Activated naive CD4-positive, alpha-beta T cell treated with anti-CD3 and anti-CD28 coated beads, Interleukin-2, amount 50 U/mL, for 72 hours (primary cell): ENCODE measurements at regions not wholly inside any gene's neighbourhood (a gene's known extent, or its start where the extent isn't known, plus 50 kb on each side); places are given as distances from the start of the nearest gene placed in this dataset.

Source experiments
- ATAC-seq, 2 donors: fragments of 150-1000 bp; cut with Tn5 transposase; 2 replicates each; pipeline ENCODE4 v1.10.0; 2021; ENCODE audit warnings: mild to moderate bottlenecking in 2 of 2, moderate library complexity in 2 of 2
- DNase-seq, 2 donors: peaks; one replicate each; pipeline ENCODE4 v3.0.0; 2021 to 2022; ENCODE audit warnings: low spot score in 2 of 2
- H3K27ac Mint-ChIP-seq, 2 donors: one replicate each; pipeline ENCODE4 v1.8.0; 2022; ENCODE audit warnings: mild to moderate bottlenecking in 2 of 2, mixed read lengths in 2 of 2
- H3K36me3 Mint-ChIP-seq, 2 donors: one replicate each; pipeline ENCODE4 v1.8.0; 2022; ENCODE audit warnings: mixed read lengths in 2 of 2
- H3K9me3 Mint-ChIP-seq, 2 donors: one replicate each; pipeline ENCODE4 v1.8.0; 2022; ENCODE audit warnings: mixed read lengths in 2 of 2

DNA sequence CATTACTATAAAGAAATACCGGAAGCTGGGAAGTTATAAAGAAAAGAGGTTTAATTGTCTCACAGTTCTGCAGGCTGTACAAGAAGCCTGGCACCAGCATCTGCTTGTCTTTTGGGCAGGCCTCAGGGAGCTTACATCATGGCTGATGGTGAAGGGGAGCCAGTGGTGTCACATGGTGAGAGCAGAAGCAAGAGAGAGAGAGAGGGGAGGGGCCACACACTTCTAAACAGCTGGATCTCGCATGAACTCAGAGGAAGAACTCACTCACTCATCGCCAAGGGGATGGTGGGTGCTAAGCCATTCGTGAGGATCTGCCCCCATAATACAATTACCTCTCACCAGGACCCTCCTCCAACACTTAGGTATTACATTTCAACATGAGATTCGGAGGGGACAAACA is 51.8 kb upstream of the ANKRD34C start:
- ATAC-seq (no peak), DNase-seq (no peak)
- no peak overlapping the region for H3K27ac Mint-ChIP-seq
- H3K9me3 Mint-ChIP-seq, result peaks cover 15 to 21% of the 10 kb centered on the region in 2 donors
- H3K36me3 Mint-ChIP-seq, result peaks cover 15 to 17% of the 10 kb centered on the region in 2 donors

DNA sequence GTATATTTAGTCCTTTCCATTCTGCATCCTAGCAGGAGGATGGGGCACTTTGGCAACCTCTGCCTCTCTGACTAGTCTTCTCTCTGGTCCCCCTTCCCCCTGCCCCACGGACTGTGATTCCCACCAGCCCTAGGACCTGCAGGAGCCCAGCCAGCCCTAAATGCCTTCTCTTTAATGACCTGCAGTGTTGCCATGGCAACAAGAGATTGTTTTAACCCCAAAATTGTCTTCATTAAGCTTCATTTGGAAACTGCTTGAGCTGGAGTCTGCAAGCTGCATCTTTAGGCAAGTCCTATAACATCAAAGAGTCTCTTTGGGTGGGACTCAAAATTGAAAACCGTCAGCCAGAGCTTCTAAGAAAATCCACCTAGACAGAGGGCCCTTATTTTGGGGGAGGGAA is 59.7 kb upstream of the ANKRD34C start:
- Mint-ChIP-seq H3K9me3 (peaks cover under 1% of the 10 kb centered on the region in 2 donors), H3K27ac (no peak overlapping the region), H3K36me3 (peaks cover under 1 to 5% of the 10 kb centered on the region in 2 donors)
- no peak for DNase-seq
- no peak for ATAC-seq

DNA sequence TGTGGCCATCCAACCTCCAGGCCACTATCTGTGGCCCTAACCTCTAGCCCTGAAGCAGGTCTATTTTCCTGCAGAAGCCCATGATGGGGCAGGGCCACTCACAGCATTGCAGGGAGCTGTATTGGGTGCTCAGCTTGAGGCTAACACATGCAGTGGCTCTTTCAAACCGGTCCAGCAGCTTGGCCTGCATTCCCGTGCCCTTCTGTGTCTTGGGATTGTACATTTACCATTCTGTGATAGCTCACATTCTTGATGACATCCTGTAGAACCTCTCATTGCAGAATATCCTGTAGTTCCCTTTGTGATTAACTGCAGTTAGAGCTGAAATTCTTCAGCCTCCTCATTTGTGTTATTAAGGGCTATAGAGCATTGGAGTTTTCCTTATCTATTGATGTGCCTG is 60.8 kb upstream of the ANKRD34C start:
- no peak overlapping the region for H3K27ac Mint-ChIP-seq
- H3K9me3 Mint-ChIP-seq, result peaks cover 6% of the 10 kb centered on the region in 2 donors
- DNase-seq (no peak), ATAC-seq (no peak)
- H3K36me3 Mint-ChIP-seq, result peaks cover 5 to 6% of the 10 kb centered on the region in 2 donors

DNA sequence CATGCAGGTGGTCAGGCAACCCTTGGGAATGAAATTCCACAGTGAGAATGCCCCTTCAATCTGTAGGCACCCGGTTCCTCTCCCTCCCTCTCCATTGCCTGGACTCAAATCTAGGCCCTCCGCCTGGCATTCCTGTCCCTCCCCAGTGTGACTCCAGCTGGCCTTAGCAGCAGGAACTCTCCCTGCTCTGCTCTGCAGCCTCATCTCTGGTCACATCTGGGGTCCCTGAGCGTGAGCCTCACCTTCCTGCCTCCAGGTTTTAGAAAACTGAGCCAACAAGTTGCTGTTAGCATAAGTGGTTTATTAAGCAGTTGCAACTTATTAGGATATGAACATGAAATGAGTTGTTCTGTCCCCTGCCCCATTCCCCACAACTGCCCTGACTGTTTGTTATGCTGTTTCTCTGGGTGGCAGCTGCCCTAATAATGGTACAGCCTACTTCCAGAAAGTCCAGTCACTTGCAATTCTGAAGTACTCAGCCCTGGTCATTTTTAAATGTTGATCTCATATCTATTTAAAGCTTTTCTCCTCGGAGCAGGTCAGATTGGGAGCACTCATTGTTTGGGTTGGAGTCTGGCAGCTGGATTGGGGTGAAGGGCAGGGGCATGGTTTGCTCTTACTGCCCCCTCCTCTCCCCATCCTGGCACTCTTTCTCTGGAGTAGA is 63.0 kb upstream of the ANKRD34C start:
- H3K27ac Mint-ChIP-seq, result no peak overlapping the region
- no peak for ATAC-seq

DNA sequence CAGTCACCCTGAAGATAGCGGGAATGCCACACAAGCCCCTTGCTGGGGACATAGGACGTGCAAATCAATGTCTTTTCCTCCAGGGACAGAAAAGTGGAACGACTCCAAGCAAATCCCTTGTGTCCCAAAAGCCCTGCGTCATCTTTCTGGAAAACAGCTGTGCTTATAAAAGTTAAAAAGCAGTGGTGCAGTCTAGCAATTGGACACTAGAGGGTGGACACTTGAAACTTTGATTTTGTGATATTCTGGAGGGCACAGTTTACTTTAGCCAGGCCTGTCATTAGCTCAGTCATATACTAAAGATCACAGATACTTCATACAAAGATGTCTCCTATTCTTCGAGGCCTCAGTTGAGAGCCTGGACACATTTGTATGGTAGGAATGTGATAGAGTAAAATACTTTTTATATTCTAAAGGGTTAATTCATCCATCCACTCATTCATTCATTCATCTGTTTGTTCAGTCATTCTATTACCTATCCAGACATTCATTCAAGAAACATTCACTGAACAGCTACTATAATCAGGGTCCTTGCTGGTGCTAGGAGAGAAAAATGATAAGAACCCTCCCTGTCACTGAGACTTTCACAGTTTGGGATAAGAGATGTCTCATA is 63.8 kb upstream of the ANKRD34C start:
- no peak for DNase-seq
- Mint-ChIP-seq H3K27ac (no peak overlapping the region), H3K36me3 (peaks cover 5 to 6% of the 10 kb centered on the region in 2 donors), H3K9me3 (peaks cover 6% of the 10 kb centered on the region in 2 donors)
- no peak for ATAC-seq

More for the DNA sequence above, 63.0 kb upstream of the ANKRD34C start:
- Mint-ChIP-seq H3K36me3 (peaks cover 5 to 6% of the 10 kb centered on the region in 2 donors), H3K9me3 (peaks cover 6% of the 10 kb centered on the region in 2 donors)
- no peak for DNase-seq

DNA sequence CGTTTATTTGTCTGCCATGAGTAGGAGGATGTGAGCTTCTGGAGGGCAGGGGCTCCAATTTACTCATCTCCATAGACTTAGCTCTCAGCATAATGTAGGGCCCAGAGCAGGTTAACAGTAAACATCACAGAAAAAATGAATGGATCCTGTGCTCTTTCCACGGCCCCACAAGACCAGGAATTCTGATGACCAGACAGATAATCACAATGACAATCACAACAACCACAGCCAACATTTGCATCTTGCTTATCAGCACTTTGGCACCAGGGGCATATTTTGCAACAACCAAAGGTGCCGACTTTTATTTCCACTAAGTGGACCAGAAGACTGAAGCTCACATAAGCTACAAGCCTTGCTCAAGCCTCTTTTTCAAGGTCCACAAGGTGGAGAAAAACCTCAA is 68.9 kb upstream of the ANKRD34C start:
- H3K9me3 Mint-ChIP-seq, result peaks cover 6% of the 10 kb centered on the region in 2 donors
- peaks cover 5 to 6% of the 10 kb centered on the region in 2 donors for H3K36me3 Mint-ChIP-seq
- DNase-seq, result no peak
- no peak for ATAC-seq
- H3K27ac Mint-ChIP-seq, result no peak overlapping the region

DNA sequence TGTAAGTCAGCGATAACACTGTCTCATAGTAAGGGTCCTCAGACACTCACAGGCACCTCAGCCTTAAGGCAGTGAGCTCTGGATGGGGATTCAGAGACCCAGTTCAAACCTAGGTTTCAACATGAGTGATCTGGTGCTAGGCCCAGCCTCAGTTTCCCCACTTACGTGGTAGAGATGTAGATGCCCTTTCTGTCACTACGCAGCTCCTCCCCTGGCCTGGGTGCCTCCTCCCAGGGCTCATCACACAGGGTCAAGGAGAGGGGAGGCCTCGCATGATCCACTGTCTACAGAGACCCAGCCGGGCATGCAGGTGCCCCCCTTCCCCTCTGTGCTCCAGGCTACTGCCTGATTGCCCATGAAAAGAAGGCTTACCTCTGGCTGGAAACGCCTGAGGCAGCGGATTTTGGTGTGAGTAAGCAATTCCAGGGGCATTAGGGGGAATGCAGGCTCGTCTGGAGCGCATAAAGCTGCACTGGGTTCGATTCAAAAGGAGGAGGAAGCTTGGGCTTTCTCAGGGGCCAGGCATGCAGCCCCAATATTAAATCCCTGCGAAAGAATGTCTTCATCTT is 69.8 kb upstream of the ANKRD34C start:
- peaks cover 6% of the 10 kb centered on the region in 2 donors for H3K9me3 Mint-ChIP-seq
- ATAC-seq, result no peak

DNA sequence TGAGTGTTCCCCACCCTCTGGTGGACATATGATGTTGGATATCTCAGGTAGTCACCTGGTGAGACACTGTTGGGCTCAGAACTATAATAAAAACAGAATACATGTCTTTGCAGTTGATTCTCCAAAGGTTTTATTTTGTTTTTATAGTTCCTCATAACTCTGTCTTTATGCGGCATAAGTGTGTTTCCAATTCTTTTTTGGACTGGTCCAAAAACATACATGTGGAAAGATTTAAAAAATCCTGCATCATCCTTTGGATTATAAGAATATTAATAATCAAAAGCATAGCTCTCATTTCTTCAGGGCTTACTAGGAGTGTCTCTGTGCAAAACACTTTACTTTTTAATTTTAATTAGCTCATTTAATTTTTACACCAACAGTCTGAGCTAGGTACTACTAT is 71.0 kb upstream of the ANKRD34C start:
- Mint-ChIP-seq H3K36me3 (no peaks in the 10 kb centered on the region), H3K27ac (no peak overlapping the region), H3K9me3 (no peaks in the 10 kb centered on the region)
- ATAC-seq (no peak), DNase-seq (no peak)

More for the DNA sequence above, 69.8 kb upstream of the ANKRD34C start:
- DNase-seq, result no peak
- Mint-ChIP-seq H3K27ac (no peak overlapping the region), H3K36me3 (peaks cover 5 to 6% of the 10 kb centered on the region in 2 donors)

DNA sequence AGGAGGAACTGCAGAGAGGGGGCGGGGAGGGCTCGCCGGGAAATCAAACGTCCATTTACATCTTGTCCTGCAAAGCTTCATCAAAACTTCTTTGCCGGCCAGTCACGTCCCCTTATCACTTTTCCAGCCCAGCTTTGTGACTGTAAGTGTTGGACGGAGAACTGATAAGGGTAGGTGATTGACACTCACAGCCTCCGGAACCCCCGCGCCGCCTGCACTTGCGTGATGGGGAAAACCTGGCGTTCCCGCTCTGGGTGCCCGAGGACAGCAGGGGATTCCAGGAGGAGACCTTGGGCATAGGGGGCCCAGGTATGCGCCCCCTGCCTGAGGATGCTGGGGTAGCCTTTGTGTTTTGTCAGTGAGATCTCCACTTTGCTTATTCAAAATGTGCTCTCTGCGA is 72.8 kb upstream of the ANKRD34C start:
- H3K27ac Mint-ChIP-seq, result no peak overlapping the region
- no peaks in the 10 kb centered on the region for H3K9me3 Mint-ChIP-seq
- no peaks in the 10 kb centered on the region for H3K36me3 Mint-ChIP-seq
- ATAC-seq (no peak), DNase-seq (no peak)

DNA sequence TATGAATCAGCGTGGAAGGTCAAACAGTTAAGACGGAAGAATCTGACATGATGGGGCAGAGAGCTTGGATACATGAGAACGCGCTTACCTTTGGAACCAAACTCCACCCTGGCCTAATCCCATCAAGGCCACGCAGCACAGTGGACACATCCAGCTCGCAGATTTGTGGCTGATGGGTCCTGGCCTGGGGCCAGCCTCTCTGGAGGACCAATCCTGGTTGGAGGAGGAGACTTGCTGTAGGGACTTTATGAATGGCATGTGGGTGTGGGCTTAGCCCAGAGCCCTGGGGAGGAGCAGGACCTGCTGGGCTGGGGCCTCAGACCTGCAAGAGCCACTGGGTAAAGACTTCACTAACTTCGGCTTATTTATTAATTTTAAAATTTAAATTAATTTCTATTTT is 73.4 kb upstream of the ANKRD34C start:
- no peaks in the 10 kb centered on the region for H3K36me3 Mint-ChIP-seq
- no peaks in the 10 kb centered on the region for H3K9me3 Mint-ChIP-seq
- ATAC-seq, result no peak
- no peak overlapping the region for H3K27ac Mint-ChIP-seq
- DNase-seq, result no peak

DNA sequence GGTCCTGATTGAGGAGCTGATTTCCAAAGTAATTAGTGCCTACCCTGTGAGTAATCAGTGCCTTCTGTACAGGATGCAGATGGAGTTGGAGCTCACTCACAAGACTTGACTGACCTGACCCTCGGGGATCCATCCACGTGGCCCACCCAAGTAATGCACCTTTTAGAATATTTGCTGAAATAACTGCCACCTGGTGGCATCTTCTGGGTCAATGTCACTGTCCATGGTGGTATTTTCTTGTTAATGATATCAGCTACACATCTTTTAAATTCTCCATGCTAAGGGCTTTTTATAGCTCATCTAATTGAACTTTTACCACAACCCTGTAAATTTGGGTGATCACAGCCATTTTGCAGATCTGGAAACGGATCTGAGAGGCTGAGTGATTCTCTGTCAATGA is 74.3 kb upstream of the ANKRD34C start:
- Mint-ChIP-seq H3K9me3 (no peaks in the 10 kb centered on the region), H3K36me3 (no peaks in the 10 kb centered on the region), H3K27ac (no peak overlapping the region)
- DNase-seq, result no peak
- no peak for ATAC-seq

DNA sequence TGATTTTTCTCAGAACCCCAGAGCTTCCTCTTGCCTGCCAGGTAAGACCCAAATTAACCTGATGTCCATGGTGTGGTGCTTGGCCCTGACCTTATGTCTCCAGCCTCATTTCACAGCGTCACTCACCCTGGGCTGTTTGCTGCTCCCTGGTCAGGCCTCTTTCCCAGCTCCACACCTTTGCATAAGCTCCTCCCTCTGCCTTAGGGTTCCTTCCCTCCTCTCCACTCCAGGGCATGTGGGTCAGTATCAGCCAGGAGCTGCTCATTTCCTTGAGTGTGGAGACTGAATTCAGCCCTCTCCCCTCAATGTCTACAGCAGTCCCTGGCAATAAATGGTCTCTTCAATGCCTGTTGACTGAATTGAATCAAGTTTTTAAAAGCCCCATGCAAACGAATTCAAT is 75.6 kb upstream of the ANKRD34C start:
- Mint-ChIP-seq H3K36me3 (no peaks in the 10 kb centered on the region), H3K27ac (no peak overlapping the region), H3K9me3 (no peaks in the 10 kb centered on the region)
- no peak for DNase-seq
- ATAC-seq, result no peak

DNA sequence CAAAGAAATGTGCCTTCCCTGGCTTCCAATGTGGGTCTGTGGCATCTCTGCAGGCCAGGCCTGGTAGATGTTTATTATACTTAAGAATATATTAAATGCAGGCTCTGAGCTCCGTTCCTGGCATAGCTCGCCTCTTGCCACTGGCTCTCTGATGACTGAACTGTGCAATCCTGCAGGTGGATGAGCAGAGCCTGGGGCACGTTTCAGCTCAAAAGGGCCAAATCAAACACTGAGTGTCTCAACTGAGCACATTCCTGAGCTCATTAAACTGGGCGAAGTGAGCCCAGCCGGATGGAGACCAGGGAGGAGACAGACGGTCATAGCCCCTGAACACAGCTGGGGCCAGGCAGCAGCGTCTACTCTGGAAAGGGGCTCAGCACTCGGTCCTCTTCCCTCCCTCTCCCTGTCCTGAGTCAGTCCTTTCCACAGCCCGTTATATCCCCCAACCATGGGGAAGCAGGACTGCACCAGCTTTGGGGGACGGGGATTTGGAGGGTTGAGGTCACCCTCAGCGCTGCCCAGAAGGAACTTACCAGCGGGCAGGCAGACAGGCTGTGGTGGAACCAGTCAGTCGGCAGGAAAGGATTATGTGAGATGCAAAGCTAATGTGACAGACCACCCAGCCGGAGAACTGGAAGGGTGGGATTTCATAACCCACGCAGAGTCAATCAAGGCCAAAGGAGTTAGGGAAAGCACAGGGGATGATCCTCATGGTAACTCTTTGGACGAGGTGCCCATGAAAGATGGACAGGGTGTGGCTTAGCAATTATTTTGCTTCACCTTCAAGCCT is 77.4 kb upstream of the ANKRD34C start:
- Mint-ChIP-seq H3K9me3 (no peaks in the 10 kb centered on the region), H3K36me3 (no peaks in the 10 kb centered on the region), H3K27ac (no peak overlapping the region)
- DNase-seq, result no peak
- ATAC-seq, result no peak

DNA sequence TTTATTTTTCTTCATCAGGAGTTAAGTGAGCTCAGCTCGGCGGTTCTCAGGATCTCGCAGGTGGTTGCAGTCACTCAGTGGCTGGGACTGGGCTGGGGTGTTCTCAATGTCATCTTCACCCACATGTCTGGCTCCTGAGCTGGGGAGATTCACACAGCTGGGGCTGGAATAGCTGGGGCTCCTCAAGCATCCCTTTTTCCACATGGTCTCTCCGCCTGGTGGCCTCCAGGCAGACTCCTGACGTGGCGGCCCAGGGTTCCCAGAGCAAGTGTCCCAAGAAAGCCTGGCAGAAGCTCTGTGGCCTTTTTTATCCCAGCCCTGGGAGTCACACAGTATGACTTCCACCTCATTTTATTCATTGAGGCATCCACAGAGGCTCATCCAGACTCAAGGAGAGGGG is 84.1 kb upstream of the ANKRD34C start:
- Mint-ChIP-seq H3K36me3 (no peaks in the 10 kb centered on the region), H3K27ac (no peak overlapping the region), H3K9me3 (no peaks in the 10 kb centered on the region)
- ATAC-seq (no peak), DNase-seq (no peak)

DNA sequence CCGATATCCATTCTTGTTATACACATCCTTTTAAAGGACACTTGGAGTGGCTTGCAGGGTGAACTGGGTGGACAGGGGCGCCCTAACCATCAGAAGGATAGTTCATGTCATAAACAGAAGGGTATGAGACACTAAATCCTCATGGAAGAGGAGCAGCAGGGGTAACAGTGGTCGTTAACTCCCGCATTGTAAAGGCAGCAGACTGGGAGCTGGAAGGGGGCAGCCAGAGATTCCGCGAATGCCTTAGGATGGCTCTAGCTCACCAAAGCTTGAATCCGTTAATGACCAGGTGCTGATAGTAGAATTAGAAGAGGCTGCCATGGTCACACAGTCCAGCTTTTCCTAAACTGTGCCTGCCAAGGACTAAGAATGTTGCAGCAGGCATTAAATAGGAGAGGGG is 85.2 kb upstream of the ANKRD34C start:
- ATAC-seq, result no peak
- H3K36me3 Mint-ChIP-seq, result no peaks in the 10 kb centered on the region
- no peak for DNase-seq
- no peaks in the 10 kb centered on the region for H3K9me3 Mint-ChIP-seq
- H3K27ac Mint-ChIP-seq, result no peak overlapping the region

DNA sequence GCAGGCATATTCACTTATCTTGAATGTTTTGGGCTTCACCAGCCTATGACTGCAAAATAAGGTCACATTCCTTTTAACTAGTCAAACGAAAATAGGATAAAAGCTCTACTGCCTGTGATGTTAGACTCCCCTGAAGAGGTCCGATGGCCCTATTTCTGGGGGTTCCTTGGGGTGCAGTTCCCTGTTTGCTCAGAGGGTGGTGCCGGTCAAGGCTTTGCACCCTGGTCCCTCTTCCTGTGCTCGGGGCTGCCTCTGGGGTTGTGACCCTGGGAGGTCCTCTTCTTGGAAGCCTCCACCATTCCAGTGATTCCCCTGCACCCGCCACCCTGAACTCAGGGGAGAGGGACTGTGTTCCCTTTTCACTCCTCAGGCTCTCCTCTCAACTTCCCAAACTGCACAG is 86.7 kb upstream of the ANKRD34C start:
- H3K27ac Mint-ChIP-seq, result no peak overlapping the region
- H3K9me3 Mint-ChIP-seq, result no peaks in the 10 kb centered on the region

DNA sequence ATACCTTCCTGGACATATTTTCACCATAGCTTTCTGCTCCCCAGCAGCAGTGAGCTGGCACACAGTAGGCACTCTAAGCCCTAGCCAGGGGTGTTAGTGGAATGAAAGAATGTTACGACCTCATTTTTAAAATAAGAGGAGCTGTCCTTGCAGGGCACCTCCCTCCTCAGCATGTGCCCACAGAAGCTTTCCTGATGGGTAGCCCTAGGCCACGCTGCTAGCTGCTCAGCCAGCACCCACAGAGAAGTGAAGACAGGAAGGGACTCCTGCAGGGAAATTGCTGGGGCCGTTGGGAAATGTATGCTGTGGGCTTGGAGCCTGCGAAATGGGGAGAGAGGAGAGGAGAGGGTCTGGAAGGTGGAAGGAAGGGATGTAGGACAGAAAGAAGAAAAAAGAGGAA is 87.3 kb upstream of the ANKRD34C start:
- no peak overlapping the region for H3K27ac Mint-ChIP-seq
- H3K9me3 Mint-ChIP-seq, result no peaks in the 10 kb centered on the region
- H3K36me3 Mint-ChIP-seq, result no peaks in the 10 kb centered on the region
- no peak for DNase-seq
- no peak for ATAC-seq

More for the DNA sequence above, 86.7 kb upstream of the ANKRD34C start:
- ATAC-seq (no peak), DNase-seq (no peak)
- H3K36me3 Mint-ChIP-seq, result no peaks in the 10 kb centered on the region
